GM12878 (cell line): ENCODE measurements at regions not wholly inside any gene's neighbourhood (a gene's known extent, or its start where the extent isn't known, plus 50 kb on each side); places are given as distances from the start of the nearest gene placed in this dataset.

ENCODE experiments used
- ATAC-seq: fragments of 200-7000 bp; cut with Tn5 transposase; 3 replicates; pipeline ENCODE4 v1.9.1; 2020; ENCODE audit warnings: mild to moderate bottlenecking, moderate library complexity
- BruUV-seq: library from RNA; stranded (reverse); fragments of 400-500 nt; replicated peaks from 2 replicates; lab custom pipeline; 2021; lab: Mats Ljungman, UMichigan
- CTCF ChIA-PET: fragments of 300-600 bp; sonication (Branson Sonifier 250); formaldehyde crosslinking; extraction: SDS; loops from one replicate; lab custom pipeline; 2021; ENCODE audit warnings: inconsistent platforms; lab: Yijun Ruan, JAX
- POLR2A ChIA-PET: fragments of 350-600 bp; formaldehyde crosslinking; extraction: SDS; loops from one replicate; lab custom pipeline; 2021; ENCODE audit warnings: inconsistent platforms; lab: Charles Lee
- RAD21 ChIA-PET: fragments of 300-600 bp; sonication (Branson Sonifier 250); formaldehyde crosslinking; loops from one replicate; lab custom pipeline; 2023; ENCODE audit warnings: antibody characterized with exemption; ENCODE audit not compliant: unreplicated experiment; lab: Charles Lee
- SMC1A ChIA-PET: fragments of 300-600 bp; sonication (Branson Sonifier 250); formaldehyde crosslinking; loops from one replicate; lab custom pipeline; 2023; ENCODE audit not compliant: unreplicated experiment, uncharacterized antibody; lab: Charles Lee
- DNase-seq: peaks from one replicate; pipeline ENCODE4 v3.0.0-alpha.2; 2011; ENCODE audit warnings: low read depth, low spot score
- FAIRE-seq: peaks from 3 replicates; lab custom pipeline; 2011; peaks lifted over from hg19 to GRCh38; lab: Jason Lieb, UNC
- H2AFZ ChIP-seq: 2 replicates; pipeline ENCODE4 v1.6.0; 2011; ENCODE audit warnings: low read depth, low read length, control low read depth; ENCODE audit not compliant: control insufficient read depth
- H3K27ac ChIP-seq: 2 replicates; pipeline ENCODE4 v1.5.1; 2011; ENCODE audit warnings: control low read depth; ENCODE audit not compliant: control insufficient read depth, insufficient read depth
- H3K27me3 ChIP-seq, 2 experiments: replicated peaks in 1 of 2; 2 replicates each; pipeline versions ENCODE4 v1.6.0 to v1.6.1; 2011; ENCODE audit warnings: low read length in 1 of 2; ENCODE audit not compliant: control insufficient read depth in 2 of 2, insufficient read depth in 2 of 2
- H3K36me3 ChIP-seq, 2 experiments: 2 replicates each; pipeline ENCODE4 v1.5.1; 2011; ENCODE audit warnings: low read length in 1 of 2; ENCODE audit not compliant: control insufficient read depth in 2 of 2, insufficient read depth in 2 of 2
- H3K4me1 ChIP-seq: 2 replicates; pipeline ENCODE4 v1.6.1; 2011; ENCODE audit warnings: mild to moderate bottlenecking, low read length, moderate library complexity, mixed read lengths; ENCODE audit not compliant: control insufficient read depth, insufficient read depth
- H3K4me2 ChIP-seq: 2 replicates; pipeline ENCODE4 v1.6.0; 2011; ENCODE audit warnings: control low read depth; ENCODE audit not compliant: control insufficient read depth, insufficient read depth
- H3K4me3 ChIP-seq: fragments of 200-600 bp; sonication (generic); 2 replicates; pipeline ENCODE4 v1.5.1; 2016
- H3K79me2 ChIP-seq: 2 replicates; pipeline ENCODE4 v1.6.0; 2011; ENCODE audit warnings: low read length; ENCODE audit not compliant: control insufficient read depth, insufficient read depth
- H3K9ac ChIP-seq: 2 replicates; pipeline ENCODE4 v1.8.0; 2011; ENCODE audit warnings: low read length, control low read depth, mixed read lengths; ENCODE audit not compliant: control insufficient read depth, insufficient read depth
- H3K9me3 ChIP-seq: replicated peaks from 3 replicates; pipeline ENCODE4 v1.5.1; 2011; ENCODE audit warnings: mild to moderate bottlenecking, low read length; ENCODE audit not compliant: control insufficient read depth, insufficient read depth
- H4K20me1 ChIP-seq: 2 replicates; pipeline ENCODE4 v1.6.0; 2011; ENCODE audit not compliant: control insufficient read depth, insufficient read depth
- CREB1 ChIP-seq: IDR thresholded peaks from 2 replicates; pipeline ENCODE4 v1.6.1; 2012; ENCODE audit warnings: low read depth, mild to moderate bottlenecking, inconsistent platforms
- IKZF2 ChIP-seq, 2 experiments: fragments of 450-650 bp; IDR thresholded peaks; 2 replicates each; pipeline ENCODE4 v1.6.1; 2017; ENCODE audit warnings: mild to moderate bottlenecking in 2 of 2, moderate library complexity in 2 of 2
- IRF5 ChIP-seq: fragments of 450-650 bp; IDR thresholded peaks from 2 replicates; pipeline ENCODE4 v1.6.1; 2017; ENCODE audit warnings: borderline replicate concordance
- SREBF2 ChIP-seq: IDR thresholded peaks from 2 replicates; pipeline ENCODE4 v1.6.1; 2012; ENCODE audit warnings: mild to moderate bottlenecking, low read length
- YY1 ChIP-seq: IDR thresholded peaks from 2 replicates; pipeline ENCODE4 v1.6.1; 2011; ENCODE audit warnings: low read depth, mild to moderate bottlenecking, low read length
- ZNF622 ChIP-seq: fragments of 450-650 bp; IDR thresholded peaks from 2 replicates; pipeline ENCODE4 v1.6.1; 2017; ENCODE audit warnings: mild to moderate bottlenecking, inconsistent platforms
- WGBS: methylation state at CpG from one replicate; pipeline ENCODE4 v1.1.6; 2016; ENCODE audit warnings: low lambda C conversion rate; ENCODE audit not compliant: insufficient replicate concordance, insufficient coverage; ENCODE audit errors: missing lambda C conversion rate; 5-methylcytosine and 5-hydroxymethylcytosine counted together
- in situ Hi-C: fragments of 300-500 bp; cut with MboI; formaldehyde crosslinking; loops from 9 replicates; pipeline ENCODE4 v1.14.3; 2018; ENCODE audit warnings: mixed read lengths
- intact Hi-C: fragments of 100-400 bp; cut with micrococcal nuclease; formaldehyde crosslinking; loops from one replicate; pipeline ENCODE4 v1.14.2; 2022; ENCODE audit not compliant: unreplicated experiment

GRCh38 chr7:130843703-130844102, 109.7 kb upstream of the KLF14 start:
- no peak for DNase-seq
- no peak for ATAC-seq
- Histone ChIP-seq H2AFZ (no peak overlapping the region), H3K27me3 (no peaks in the 10 kb centered on the region), H4K20me1 (no peaks in the 10 kb centered on the region), H3K9ac (no peak overlapping the region), H3K9me3 (no peaks in the 10 kb centered on the region; the same call in 2 of the 3 replicates), H3K4me3 (no peak overlapping the region), H3K36me3 (no peaks in the 10 kb centered on the region), H3K79me2 (no peaks in the 10 kb centered on the region), H3K4me1 (no peaks in the 10 kb centered on the region; the same call in none of the 2 replicates), H3K4me2 (no peak overlapping the region), H3K27ac (no peak overlapping the region)
- CTCF ChIA-PET, result interaction anchor here (0.9 kb wide), 1 partner anchor 12 kb away, joined by 3 read pairs; no protein-coding TSS in a partner anchor
- SMC1A ChIA-PET, result interaction anchor here (1.8 kb wide), 1 partner anchor 12 kb away, joined by 6 read pairs; no protein-coding TSS in a partner anchor
- intact Hi-C loops, result no loop called here
- RAD21 ChIA-PET, result no interaction called here
- no TSS peak for BruUV-seq
- no peak for FAIRE-seq
- TF ChIP-seq YY1 (no peak), ZNF622 (no peak), IKZF2 (IDR thresholded peaks at IDR 0.05) (no peak), IRF5 (no peak), CREB1 (no peak), SREBF2 (no peak)
- 57% methylated on average over 11 of the region's 11 CpGs for WGBS
- in situ Hi-C loops, result no loop called here
- POLR2A ChIA-PET, result no interaction called here
